ENCODE measurements at regions not wholly inside any gene's neighbourhood (a gene's known extent, or its start where the extent isn't known, plus 50 kb on each side); places are given as distances from the start of the nearest gene placed in this dataset.

DNA sequence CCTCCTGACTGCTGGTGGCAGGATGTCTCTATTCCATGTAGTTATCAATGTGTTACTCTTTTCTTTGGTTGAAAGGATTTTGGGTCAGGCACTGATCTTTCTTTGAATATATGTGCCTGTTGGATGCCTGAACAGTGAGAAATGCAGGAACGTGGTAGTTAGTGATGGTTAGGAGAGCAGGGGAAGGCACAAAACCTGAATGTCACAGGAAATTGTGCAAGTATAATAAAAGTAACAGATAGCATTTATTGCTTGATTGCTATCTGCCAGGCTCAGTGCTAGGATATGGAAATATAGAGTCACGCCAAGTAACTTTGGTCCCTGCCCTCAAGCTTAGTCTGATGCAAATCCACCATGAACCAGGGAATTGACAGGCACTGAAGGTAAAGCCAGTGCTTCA lies 219.8 kb upstream of the FAT1 start:
- H3K4me2 ChIP-seq (ENCODE audit: insufficient read depth, low read length): peak overlapping the region; percentile 19
- no peak for DNase-seq (ENCODE audit: insufficient read length, low spot score, missing footprints)

DNA sequence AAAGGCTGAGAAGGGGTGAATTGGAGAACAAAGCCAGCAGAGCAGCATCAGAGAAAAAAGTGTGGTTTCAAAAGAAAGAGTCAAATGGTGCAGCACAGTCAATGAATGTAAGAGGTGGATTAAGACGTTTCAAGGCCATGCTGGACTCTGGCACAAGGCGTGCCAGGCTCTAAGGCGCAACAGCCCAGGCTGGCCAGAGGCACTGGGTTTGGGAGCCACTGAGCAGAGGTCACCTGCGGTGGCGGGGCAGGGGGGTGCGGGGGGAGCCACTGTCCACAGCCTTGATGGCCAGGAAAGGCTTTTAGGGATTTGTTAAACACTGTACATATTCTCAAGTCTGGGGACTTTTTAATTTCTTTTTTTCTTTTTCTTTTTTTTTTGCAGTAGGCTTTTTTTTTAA lies 222.5 kb upstream of the FAT1 start:
- H3K4me1 ChIP-seq (ENCODE audit: insufficient read depth, low read length): peaks cover 19% of the 10 kb centered on the region
- H3K36me3 ChIP-seq (ENCODE audit: insufficient read depth, low read length): no peaks in the 10 kb centered on the region
- H4K20me1 ChIP-seq (ENCODE audit: insufficient read depth, low read length): no peaks in the 10 kb centered on the region
- no peak overlapping the region for H3K27ac ChIP-seq (ENCODE audit: low read depth, low read length)
- DNase-seq (ENCODE audit: insufficient read length, low spot score, missing footprints): no peak
- no peaks in the 10 kb centered on the region for H3K9me3 ChIP-seq (ENCODE audit: low read depth, low read length)
- H3K4me3 ChIP-seq (ENCODE audit: insufficient read depth, low read length): no peak overlapping the region
- no peak overlapping the region for H2AFZ ChIP-seq (ENCODE audit: low read length)
- TF ChIP-seq, protein P1, sequence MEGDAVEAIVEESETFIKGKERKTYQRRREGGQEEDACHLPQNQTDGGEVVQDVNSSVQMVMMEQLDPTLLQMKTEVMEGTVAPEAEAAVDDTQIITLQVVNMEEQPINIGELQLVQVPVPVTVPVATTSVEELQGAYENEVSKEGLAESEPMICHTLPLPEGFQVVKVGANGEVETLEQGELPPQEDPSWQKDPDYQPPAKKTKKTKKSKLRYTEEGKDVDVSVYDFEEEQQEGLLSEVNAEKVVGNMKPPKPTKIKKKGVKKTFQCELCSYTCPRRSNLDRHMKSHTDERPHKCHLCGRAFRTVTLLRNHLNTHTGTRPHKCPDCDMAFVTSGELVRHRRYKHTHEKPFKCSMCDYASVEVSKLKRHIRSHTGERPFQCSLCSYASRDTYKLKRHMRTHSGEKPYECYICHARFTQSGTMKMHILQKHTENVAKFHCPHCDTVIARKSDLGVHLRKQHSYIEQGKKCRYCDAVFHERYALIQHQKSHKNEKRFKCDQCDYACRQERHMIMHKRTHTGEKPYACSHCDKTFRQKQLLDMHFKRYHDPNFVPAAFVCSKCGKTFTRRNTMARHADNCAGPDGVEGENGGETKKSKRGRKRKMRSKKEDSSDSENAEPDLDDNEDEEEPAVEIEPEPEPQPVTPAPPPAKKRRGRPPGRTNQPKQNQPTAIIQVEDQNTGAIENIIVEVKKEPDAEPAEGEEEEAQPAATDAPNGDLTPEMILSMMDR (IDR thresholded peaks at IDR 0.05; ENCODE audit: extremely low read depth, low read depth, low read length): no peak
- H3K79me2 ChIP-seq (ENCODE audit: insufficient read depth, low read length): no peaks in the 10 kb centered on the region
- H3K4me2 ChIP-seq (ENCODE audit: insufficient read depth, low read length): no peak overlapping the region
- H3K27me3 ChIP-seq (ENCODE audit: insufficient read depth, low read length): no peaks in the 10 kb centered on the region

More for the DNA sequence above, 219.8 kb upstream of the FAT1 start:
- Histone ChIP-seq H3K4me3 (ENCODE audit: insufficient read depth, low read length) (no peak overlapping the region), H3K4me1 (ENCODE audit: insufficient read depth, low read length) (peaks cover 12% of the 10 kb centered on the region), H3K36me3 (ENCODE audit: insufficient read depth, low read length) (no peaks in the 10 kb centered on the region), H4K20me1 (ENCODE audit: insufficient read depth, low read length) (no peaks in the 10 kb centered on the region), H3K27ac (ENCODE audit: low read depth, low read length) (no peak overlapping the region), H3K9me3 (ENCODE audit: low read depth, low read length) (no peaks in the 10 kb centered on the region), H3K79me2 (ENCODE audit: insufficient read depth, low read length) (no peaks in the 10 kb centered on the region), H2AFZ (ENCODE audit: low read length) (peak overlapping the region; percentile 13), H3K27me3 (ENCODE audit: insufficient read depth, low read length) (no peaks in the 10 kb centered on the region)
- TF ChIP-seq, protein P1 (IDR thresholded peaks at IDR 0.05; ENCODE audit: extremely low read depth, low read depth, low read length): no peak

DNA sequence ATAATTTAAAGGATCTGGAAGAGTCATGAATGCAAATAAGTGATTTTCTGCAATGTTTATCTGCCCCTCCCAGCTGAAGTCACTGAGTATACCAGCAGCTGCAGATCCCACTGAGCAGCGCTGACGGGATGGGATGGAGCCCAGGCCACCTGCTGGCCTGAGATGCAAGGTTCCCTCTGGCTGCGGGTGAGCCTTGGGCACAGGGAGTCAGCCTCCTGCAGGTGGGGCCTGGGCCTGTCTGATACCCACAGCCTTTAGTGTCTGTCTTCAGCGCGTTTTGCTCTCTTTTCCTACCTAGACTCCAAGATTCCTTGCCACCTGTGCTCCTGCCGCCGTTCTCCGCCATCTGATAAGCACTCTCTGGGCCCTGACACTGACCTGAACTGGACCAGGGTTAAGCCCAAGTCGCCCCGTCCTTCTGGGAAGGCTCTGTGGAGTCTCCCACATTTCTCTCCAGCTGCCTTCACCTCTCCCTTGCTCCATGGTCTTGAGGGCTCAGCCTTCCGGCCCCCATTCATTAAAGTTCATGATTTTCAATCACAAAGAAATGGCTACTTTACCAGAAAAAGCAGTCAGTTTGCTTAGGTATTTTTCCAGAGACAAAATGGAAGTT lies 223.1 kb upstream of the FAT1 start:
- Histone ChIP-seq H3K36me3 (ENCODE audit: insufficient read depth, low read length) (no peaks in the 10 kb centered on the region), H3K79me2 (ENCODE audit: insufficient read depth, low read length) (no peaks in the 10 kb centered on the region), H4K20me1 (ENCODE audit: insufficient read depth, low read length) (no peaks in the 10 kb centered on the region), H3K9me3 (ENCODE audit: low read depth, low read length) (no peaks in the 10 kb centered on the region), H3K4me3 (ENCODE audit: insufficient read depth, low read length) (no peak overlapping the region), H3K4me1 (ENCODE audit: insufficient read depth, low read length) (peaks cover 19% of the 10 kb centered on the region), H3K4me2 (ENCODE audit: insufficient read depth, low read length) (no peak overlapping the region), H3K27me3 (ENCODE audit: insufficient read depth, low read length) (no peaks in the 10 kb centered on the region), H2AFZ (ENCODE audit: low read length) (no peak overlapping the region), H3K27ac (ENCODE audit: low read depth, low read length) (no peak overlapping the region)
- DNase-seq (ENCODE audit: insufficient read length, low spot score, missing footprints): no peak
- TF ChIP-seq, protein P1 (IDR thresholded peaks at IDR 0.05; ENCODE audit: extremely low read depth, low read depth, low read length): peak; percentile 28

DNA sequence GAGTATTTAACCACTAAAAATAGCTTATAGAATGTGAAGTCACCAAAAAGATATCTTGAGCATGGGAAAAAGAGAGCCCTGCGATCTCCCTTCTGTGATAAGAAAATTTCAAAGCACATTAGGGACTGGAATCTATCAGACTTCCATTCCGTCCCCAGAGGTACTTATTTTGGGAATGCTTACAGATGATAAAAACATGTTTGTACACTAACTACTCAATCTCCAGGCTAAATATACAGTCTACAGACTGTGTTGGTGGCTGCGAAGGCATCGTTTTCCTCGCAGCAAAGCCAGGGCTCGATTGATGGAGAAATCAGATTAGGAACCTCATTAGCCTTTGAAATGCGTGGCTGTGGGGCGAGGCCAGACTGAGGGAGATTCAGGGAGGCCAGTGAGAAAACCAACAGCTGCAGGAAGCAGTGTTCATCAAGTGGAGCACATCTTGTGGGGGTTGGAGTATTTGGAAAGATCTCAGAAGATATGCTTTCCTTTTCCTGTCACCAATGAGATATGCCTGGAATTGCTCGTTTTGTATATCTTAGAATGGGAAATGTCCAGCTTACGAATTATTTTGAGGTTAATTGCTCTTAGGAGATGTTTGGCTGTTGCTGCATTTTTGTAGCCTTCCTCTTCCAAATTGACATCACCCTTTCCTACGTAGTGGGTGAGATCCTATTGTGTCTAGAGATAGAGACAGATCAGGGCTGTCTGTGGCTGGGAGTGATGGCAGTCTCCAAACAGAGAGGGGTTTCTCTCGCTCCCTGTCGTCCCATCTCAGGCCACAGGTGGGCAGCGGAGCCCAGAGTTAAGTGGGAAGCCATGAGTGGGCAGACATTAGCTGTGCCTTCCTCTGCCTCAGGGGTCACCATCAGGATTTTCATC lies 224.9 kb upstream of the FAT1 start:
- Histone ChIP-seq H4K20me1 (ENCODE audit: insufficient read depth, low read length) (no peaks in the 10 kb centered on the region), H3K4me2 (ENCODE audit: insufficient read depth, low read length) (peak overlapping the region; percentile 66), H3K27ac (ENCODE audit: low read depth, low read length) (peak overlapping the region; percentile 68), H2AFZ (ENCODE audit: low read length) (peak overlapping the region; percentile 76), H3K79me2 (ENCODE audit: insufficient read depth, low read length) (no peaks in the 10 kb centered on the region), H3K4me1 (ENCODE audit: insufficient read depth, low read length) (peaks cover 10% of the 10 kb centered on the region), H3K27me3 (ENCODE audit: insufficient read depth, low read length) (no peaks in the 10 kb centered on the region), H3K4me3 (ENCODE audit: insufficient read depth, low read length) (peak overlapping the region; percentile 45), H3K9me3 (ENCODE audit: low read depth, low read length) (no peaks in the 10 kb centered on the region), H3K36me3 (ENCODE audit: insufficient read depth, low read length) (no peaks in the 10 kb centered on the region)
- DNase-seq (ENCODE audit: insufficient read length, low spot score, missing footprints): peak; percentile 31
- TF ChIP-seq, protein P1 (IDR thresholded peaks at IDR 0.05; ENCODE audit: extremely low read depth, low read depth, low read length): peak; percentile 62
